ENCODE measurements at regions not wholly inside any gene's neighbourhood (a gene's known extent, or its start where the extent isn't known, plus 50 kb on each side); places are given as distances from the start of the nearest gene placed in this dataset.
"Not testable (repeated sequence)": the region's sequence is repeated elsewhere in the genome, so short reads cannot be mapped to it uniquely, and the experiment has no call there.

GRCh38 chr5:39720136-39720535 lies 295.4 kb upstream of the DAB2 start:
- DNase-seq = no peak

GRCh38 chr5:39717176-39717897 lies 292.6 kb upstream of the DAB2 start:
- DNase-seq = peak; percentile 2

DNA sequence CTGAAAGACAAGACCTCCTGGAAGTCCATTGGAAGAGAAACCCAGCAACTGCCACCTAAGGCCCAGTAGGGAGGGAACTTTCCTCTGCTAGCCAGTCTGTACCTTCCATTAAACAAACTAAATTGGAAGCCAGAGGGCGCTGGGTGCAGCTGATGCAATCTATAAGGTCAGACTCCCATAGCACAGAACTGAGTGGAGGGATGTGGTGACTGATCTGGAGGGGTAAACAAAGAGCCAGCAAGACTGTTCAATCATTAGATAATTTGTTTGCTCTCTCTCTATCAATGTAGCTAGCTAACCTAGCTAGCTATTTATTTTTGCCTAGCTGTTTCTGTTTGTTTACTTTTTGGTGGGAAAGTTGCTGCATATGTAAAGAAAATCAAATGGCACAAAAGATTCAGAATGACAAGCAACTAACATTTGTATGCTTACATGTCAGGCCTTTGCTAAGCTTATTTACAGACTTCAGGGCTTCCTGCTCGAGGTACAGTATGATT lies 291.8 kb upstream of the DAB2 start:
- peak; percentile 93 for DNase-seq

DNA sequence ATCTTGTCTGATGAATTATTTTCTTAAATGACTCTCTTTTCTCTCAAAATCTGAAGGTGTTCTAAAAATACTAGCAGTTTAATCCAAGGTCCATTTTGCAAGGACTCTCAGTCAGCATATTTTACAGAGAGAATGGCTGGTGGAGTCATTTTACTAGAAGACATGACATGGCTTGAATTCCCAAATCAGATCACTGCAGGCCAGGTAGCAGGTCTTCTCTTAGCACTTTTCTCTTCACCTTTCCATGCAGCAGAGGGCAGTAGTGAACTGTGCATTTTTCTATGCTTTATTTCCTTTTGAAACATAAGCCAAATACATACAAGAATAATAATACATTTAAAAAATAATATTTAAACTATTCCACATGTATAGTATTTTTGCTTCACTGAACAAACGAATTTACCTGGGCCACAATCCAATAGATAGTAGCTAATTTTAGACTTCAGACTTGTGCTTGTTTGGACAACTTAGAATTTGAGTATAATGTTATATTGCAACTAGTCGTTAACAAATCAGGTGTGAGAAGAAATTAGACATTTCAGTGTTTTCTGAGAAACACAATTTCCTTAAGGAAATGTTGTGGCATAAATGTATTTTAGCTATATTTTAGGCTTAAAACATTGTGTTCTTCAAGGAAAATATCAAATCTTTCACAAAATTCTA lies 289.4 kb upstream of the DAB2 start:
- DNase-seq = peak; percentile 86

- peak; percentile 69 for DNase-seq
Measured at GRCh38 chr5:39713250-39713916, 288.6 kb upstream of the DAB2 start.

DNA sequence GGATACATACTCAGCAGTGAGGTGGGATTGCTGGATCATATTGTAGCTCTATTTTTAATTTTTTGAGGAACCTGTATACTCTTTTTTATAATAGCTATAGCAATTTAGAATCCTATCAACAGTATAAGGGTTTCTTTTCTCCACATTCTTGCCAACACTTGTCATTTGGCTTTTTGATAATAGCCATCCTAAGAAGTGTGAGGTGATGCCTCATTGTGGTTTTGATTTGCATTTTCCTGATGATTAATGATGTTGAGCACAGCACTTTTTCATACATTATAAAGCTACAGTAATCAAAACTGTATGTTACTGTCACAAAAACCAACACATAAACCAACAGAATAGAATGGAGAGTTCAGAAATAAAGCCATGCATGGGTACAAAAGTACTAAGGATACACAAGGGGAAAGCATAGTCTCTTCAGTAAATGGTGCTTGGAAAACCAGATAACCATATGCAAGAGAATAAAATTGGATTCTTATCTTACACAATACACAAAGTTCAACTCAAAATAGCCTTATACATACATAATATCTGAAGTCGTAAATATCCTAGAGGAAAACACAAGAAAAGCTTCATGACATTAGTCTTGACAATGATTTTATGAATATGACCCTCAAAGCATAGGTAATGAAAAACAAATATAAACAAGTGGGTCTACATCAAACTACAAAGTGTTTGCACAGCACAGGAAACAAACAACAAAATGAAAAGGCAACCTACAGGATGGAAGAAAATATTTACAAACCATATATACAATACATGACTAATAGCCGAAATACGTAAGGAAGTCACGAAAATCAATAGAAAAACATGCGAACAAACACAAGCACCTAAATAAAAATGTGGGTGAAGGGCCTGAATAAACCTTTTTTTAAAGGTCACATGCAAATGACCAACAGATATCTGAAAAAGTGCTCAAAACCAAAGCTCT lies 287.8 kb upstream of the DAB2 start:
- peak; percentile 86 for DNase-seq

- peak; percentile 27 for DNase-seq
Measured at GRCh38 chr5:39711821-39712220, 287.0 kb upstream of the DAB2 start.

DNA sequence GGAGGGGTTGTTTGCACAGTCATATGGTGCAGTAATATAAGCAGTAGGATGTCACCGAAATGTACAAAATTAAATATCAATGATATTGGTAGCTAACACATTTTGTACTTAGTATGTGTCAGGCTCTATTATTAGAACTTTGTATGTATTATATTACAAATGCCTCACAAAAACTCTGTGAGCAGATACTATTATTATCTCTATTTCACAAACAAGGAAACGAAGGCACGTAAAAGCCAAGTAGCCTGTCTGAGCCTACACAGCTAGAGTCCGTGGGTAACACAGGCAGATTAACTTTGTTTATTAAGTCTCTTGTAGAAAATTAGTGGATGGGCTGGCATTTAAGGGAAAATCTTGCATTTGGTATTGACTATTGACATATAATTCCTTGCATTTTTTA lies 284.3 kb upstream of the DAB2 start:
- no peak for DNase-seq

- DNase-seq = no peak
Measured at GRCh38 chr5:39702928-39703327, 278.1 kb upstream of the DAB2 start.

GRCh38 chr5:39700523-39700922 lies 275.7 kb upstream of the DAB2 start:
- DNase-seq = no peak

DNA sequence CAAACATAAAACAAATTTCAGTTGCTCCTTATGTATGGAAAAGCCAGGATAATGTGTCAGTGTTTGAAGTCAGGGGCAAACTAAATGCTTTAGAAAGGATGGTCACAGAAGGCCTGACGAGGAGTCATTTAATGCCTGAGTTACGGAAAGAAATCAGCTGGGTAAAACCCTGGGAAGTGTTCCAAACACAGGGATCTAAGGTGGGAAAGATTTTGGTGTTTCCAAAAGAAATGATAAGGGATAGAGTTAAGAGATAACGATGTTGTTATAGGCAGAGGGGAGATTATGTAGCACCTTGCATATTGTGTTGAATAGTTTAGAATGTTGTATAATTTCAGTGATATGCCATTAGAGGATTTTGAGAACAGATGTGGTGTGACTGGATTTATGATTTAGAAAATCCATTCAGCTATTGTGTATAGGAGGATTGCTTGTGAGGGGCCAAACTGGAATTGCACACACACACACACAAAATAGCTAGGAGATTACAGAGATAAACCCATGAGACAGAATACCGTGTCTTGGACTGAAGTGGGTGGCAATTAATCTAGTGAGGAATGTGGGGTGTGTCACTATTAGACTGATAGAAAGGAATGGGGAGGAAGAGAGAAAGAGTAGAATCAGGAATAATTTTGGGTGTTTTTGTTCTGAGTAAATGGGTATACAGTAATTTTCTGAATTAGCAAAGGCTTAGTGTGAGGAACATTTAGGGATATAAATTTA lies 274.2 kb upstream of the DAB2 start:
- no peak for DNase-seq

DNA sequence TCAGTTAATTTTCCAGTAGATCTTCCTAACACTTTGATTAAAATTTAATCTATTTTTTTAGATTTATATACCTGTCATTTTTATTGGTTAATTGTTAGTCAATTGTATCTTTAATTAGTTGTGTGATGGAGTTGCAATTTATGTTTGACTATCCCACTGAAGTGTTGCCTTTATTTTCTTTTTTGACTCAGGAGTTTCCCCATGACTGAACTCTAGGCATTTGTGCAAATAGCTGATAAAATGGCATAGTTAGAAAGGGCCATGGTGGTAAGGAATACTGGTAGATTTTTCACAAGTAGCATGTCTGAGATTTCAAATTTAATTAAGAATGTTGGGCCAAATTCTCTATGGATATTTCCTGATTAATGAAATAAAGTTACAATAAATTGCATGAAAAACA lies 273.1 kb upstream of the DAB2 start:
- no peak for DNase-seq

- DNase-seq = no peak
Measured at GRCh38 chr5:39696672-39697398, 272.1 kb upstream of the DAB2 start.

GRCh38 chr5:39691993-39692392 lies 267.2 kb upstream of the DAB2 start:
- peak; percentile 50 for DNase-seq

GRCh38 chr5:39691136-39691535 lies 266.4 kb upstream of the DAB2 start:
- DNase-seq = no peak

- peak; percentile 43 for DNase-seq
Measured at GRCh38 chr5:39689919-39690318, 265.1 kb upstream of the DAB2 start.

DNA sequence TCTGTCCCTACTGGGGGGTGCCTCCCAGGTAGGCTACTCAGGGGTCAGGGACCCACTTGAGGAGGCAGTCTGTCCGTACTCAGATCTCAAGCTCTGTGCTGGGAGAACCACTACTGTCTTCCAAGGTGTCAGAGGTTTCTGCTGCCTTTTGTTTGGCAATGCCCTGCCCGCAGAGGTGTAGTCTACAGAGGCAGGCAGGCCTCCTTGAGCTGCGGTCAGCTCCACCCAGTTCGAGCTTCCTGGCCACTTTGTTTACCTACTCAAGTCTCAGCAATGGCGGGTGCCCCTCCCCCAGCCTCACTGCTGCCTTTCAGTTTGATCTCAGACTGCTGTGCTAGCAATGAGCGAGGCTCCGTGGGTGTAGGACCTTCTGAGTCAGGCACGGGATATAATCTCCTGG lies 263.1 kb upstream of the DAB2 start:
- DNase-seq = not testable (repeated sequence)

DNA sequence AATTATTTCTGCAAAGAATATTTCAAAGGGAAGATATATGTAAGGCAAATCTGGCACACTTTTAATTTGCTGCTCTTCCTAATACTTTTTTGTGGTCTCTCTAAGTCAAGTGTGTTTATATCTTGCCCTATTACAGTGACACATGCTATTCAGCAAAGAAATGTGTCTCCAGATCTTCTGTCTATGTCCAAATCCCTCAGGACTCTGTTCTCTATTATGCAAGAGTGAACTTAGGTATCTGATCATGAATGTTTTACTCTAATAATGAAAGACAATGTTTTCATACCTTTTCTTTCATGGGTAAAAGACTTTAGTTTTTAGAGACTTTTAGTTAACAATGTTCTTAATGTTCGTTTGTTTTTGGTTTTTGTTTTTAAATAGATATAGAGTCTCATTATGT lies 255.4 kb upstream of the DAB2 start:
- no peak for DNase-seq

DNA sequence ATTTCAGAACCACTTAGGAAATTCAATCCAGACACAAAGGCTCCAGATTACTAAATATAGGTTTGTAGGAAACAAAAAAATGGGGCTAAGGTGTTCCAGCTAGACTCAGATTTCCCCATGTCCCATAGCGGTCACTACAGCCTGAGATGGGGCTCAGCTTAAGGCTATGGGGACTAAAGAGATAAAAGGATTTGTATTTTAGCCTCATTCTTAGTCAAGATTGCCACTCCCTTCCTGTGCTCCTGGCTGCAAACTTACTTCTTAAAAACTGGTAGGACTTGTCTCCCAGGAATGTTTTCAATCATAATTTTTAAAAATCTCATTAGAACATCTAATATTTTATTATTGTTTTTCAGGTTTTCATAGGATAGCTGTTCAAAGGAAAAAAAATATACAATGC lies 253.8 kb upstream of the DAB2 start:
- DNase-seq = no peak

- no peak for DNase-seq
Measured at GRCh38 chr5:39675676-39676075, 250.9 kb upstream of the DAB2 start.

All from DMS53 (cell line).